ENCODE measurements at regions not wholly inside any gene's neighbourhood (a gene's known extent, or its start where the extent isn't known, plus 50 kb on each side); places are given as distances from the start of the nearest gene placed in this dataset.

- DNase-seq, result no peak
Observed at GRCh38 chr13:100853434-100853833, 178.8 kb upstream of the TMTC4 start.

- no peak for DNase-seq
Observed at GRCh38 chr13:100852146-100852545, 177.6 kb upstream of the TMTC4 start.

- no peak for DNase-seq
Observed at GRCh38 chr13:100848304-100848703, 173.7 kb upstream of the TMTC4 start.

GRCh38 chr13:100845128-100845757 is 170.6 kb upstream of the TMTC4 start:
- no peak for DNase-seq

GRCh38 chr13:100842136-100842535 is 167.5 kb upstream of the TMTC4 start:
- no peak for DNase-seq

- no peak for DNase-seq
Observed at GRCh38 chr13:100838387-100838786, 163.8 kb upstream of the TMTC4 start.

GRCh38 chr13:100837631-100838030 is 163.0 kb upstream of the TMTC4 start:
- no peak for DNase-seq

GRCh38 chr13:100836711-100837110 is 162.1 kb upstream of the TMTC4 start:
- no peak for DNase-seq

- no peak for DNase-seq
Observed at GRCh38 chr13:100835695-100836094, 161.1 kb upstream of the TMTC4 start.

GRCh38 chr13:100833427-100833826 is 158.8 kb upstream of the TMTC4 start:
- no peak for DNase-seq

GRCh38 chr13:100828226-100828625 is 153.6 kb upstream of the TMTC4 start:
- no peak for DNase-seq

GRCh38 chr13:100827489-100828176 is 153.0 kb upstream of the TMTC4 start:
- DNase-seq, result no peak

- no peak for DNase-seq
Observed at GRCh38 chr13:100826441-100826840, 151.8 kb upstream of the TMTC4 start.

GRCh38 chr13:100825557-100825956 is 151.0 kb upstream of the TMTC4 start:
- no peak for DNase-seq

- no peak for DNase-seq
Observed at GRCh38 chr13:100824366-100824765, 149.8 kb upstream of the TMTC4 start.

GRCh38 chr13:100823448-100823847 is 148.9 kb upstream of the TMTC4 start:
- no peak for DNase-seq

GRCh38 chr13:100822871-100823443 is 148.4 kb upstream of the TMTC4 start:
- no peak for DNase-seq

GRCh38 chr13:100818711-100819110 is 144.1 kb upstream of the TMTC4 start:
- no peak for DNase-seq

- no peak for DNase-seq
Observed at GRCh38 chr13:100817928-100818327, 143.3 kb upstream of the TMTC4 start.

GRCh38 chr13:100815476-100816046 is 141.0 kb upstream of the TMTC4 start:
- no peak for DNase-seq

GRCh38 chr13:100812982-100813584 is 138.5 kb upstream of the TMTC4 start:
- DNase-seq, result no peak

- no peak for DNase-seq
Observed at GRCh38 chr13:100811928-100812327, 137.3 kb upstream of the TMTC4 start.

- no peak for DNase-seq
Observed at GRCh38 chr13:100811024-100811865, 136.7 kb upstream of the TMTC4 start.
